Osteocyte (in vitro differentiated cells): ENCODE measurements at regions not wholly inside any gene's neighbourhood (a gene's known extent, or its start where the extent isn't known, plus 50 kb on each side); places are given as distances from the start of the nearest gene placed in this dataset.
"Not testable (repeated sequence)": the region's sequence is repeated elsewhere in the genome, so short reads cannot be mapped to it uniquely, and the experiment has no call there.

Experiments
- DNase-seq: peaks from one replicate; pipeline ENCODE4 v3.0.0; 2021; ENCODE audit warnings: mixed read lengths; ENCODE audit not compliant: unreplicated experiment; ENCODE audit errors: extremely low spot score
- H3K27ac Mint-ChIP-seq: one replicate; pipeline ENCODE4 v1.8.0; 2021; ENCODE audit warnings: mild to moderate bottlenecking, mixed read lengths; ENCODE audit not compliant: unreplicated experiment
- H3K27me3 Mint-ChIP-seq: one replicate; pipeline ENCODE4 v1.8.0; 2021; ENCODE audit warnings: mixed read lengths; ENCODE audit not compliant: unreplicated experiment
- H3K36me3 Mint-ChIP-seq: one replicate; pipeline ENCODE4 v1.8.0; 2021; ENCODE audit warnings: mixed read lengths; ENCODE audit not compliant: unreplicated experiment
- H3K4me1 Mint-ChIP-seq: one replicate; pipeline ENCODE4 v1.8.0; 2021; ENCODE audit warnings: mixed read lengths; ENCODE audit not compliant: unreplicated experiment
- H3K4me3 Mint-ChIP-seq: one replicate; pipeline ENCODE4 v1.8.0; 2021; ENCODE audit warnings: mild to moderate bottlenecking, moderate library complexity, mixed read lengths; ENCODE audit not compliant: unreplicated experiment
- H3K9me3 Mint-ChIP-seq: one replicate; pipeline ENCODE4 v1.8.0; 2021; ENCODE audit warnings: mixed read lengths; ENCODE audit not compliant: unreplicated experiment
- CTCF ChIP-seq: fragments of 200-600 bp; sonication (generic); IDR thresholded peaks from 2 replicates; pipeline ENCODE4 v1.5.0; 2021; ENCODE audit warnings: antibody characterized with exemption, mild to moderate bottlenecking, moderate library complexity

- Mint-ChIP-seq H3K9me3 (peaks cover 13% of the 10 kb centered on the region), H3K4me3 (no peak overlapping the region), H3K36me3 (peaks cover 3% of the 10 kb centered on the region), H3K27me3 (no peaks in the 10 kb centered on the region), H3K4me1 (no peaks in the 10 kb centered on the region), H3K27ac (no peak overlapping the region)
- no peak for TF ChIP-seq CTCF
- peak; percentile 82 for DNase-seq
These were observed 364.6 kb upstream of the SPRY2 start for GRCh38 chr13:80705371-80706163.

- Mint-ChIP-seq H3K9me3 (peaks cover 15% of the 10 kb centered on the region), H3K4me3 (no peak overlapping the region), H3K27ac (no peak overlapping the region), H3K27me3 (no peaks in the 10 kb centered on the region), H3K4me1 (no peaks in the 10 kb centered on the region), H3K36me3 (peaks cover 3% of the 10 kb centered on the region)
- no peak for DNase-seq
- TF ChIP-seq CTCF: no peak
These were observed 363.4 kb upstream of the SPRY2 start for GRCh38 chr13:80704369-80704768.

GRCh38 chr13:80695841-80696240 lies 354.9 kb upstream of the SPRY2 start:
- no peaks in the 10 kb centered on the region for H3K36me3 Mint-ChIP-seq
- no peaks in the 10 kb centered on the region for H3K4me1 Mint-ChIP-seq
- H3K9me3 Mint-ChIP-seq: peaks cover 26% of the 10 kb centered on the region
- no peak overlapping the region for H3K27ac Mint-ChIP-seq
- no peak for DNase-seq
- no peak for TF ChIP-seq CTCF
- H3K4me3 Mint-ChIP-seq: no peak overlapping the region
- no peaks in the 10 kb centered on the region for H3K27me3 Mint-ChIP-seq

GRCh38 chr13:80691814-80692213 lies 350.9 kb upstream of the SPRY2 start:
- H3K9me3 Mint-ChIP-seq: peaks cover 35% of the 10 kb centered on the region
- H3K4me3 Mint-ChIP-seq: not testable (repeated sequence)

GRCh38 chr13:80690208-80690607 lies 349.3 kb upstream of the SPRY2 start:
- Mint-ChIP-seq H3K9me3 (peaks cover 35% of the 10 kb centered on the region), H3K4me3 (no peak overlapping the region), H3K27me3 (no peaks in the 10 kb centered on the region), H3K27ac (no peak overlapping the region), H3K36me3 (no peaks in the 10 kb centered on the region), H3K4me1 (no peaks in the 10 kb centered on the region)
- no peak for DNase-seq
- TF ChIP-seq CTCF: no peak

More at GRCh38 chr13:80691814-80692213, 350.9 kb upstream of the SPRY2 start:
- not testable (repeated sequence) for H3K27me3 Mint-ChIP-seq, H3K36me3 Mint-ChIP-seq, H3K4me1 Mint-ChIP-seq, DNase-seq, H3K27ac Mint-ChIP-seq
